Liver (tissue), 3 donors: ENCODE measurements at regions not wholly inside any gene's neighbourhood (a gene's known extent, or its start where the extent isn't known, plus 50 kb on each side); places are given as distances from the start of the nearest gene placed in this dataset.

Source experiments
- EGR1 ChIP-seq, 2 donors: IDR thresholded peaks; 2 replicates each; pipeline ENCODE4 v1.6.1; 2016 to 2018; ENCODE audit warnings: antibody characterized with exemption in 2 of 2, low read depth in 2 of 2
- JUND ChIP-seq, 2 donors: IDR thresholded peaks; 2 replicates each; pipeline ENCODE4 v1.6.1; 2016; ENCODE audit warnings: antibody characterized with exemption in 2 of 2
- MAX ChIP-seq: IDR thresholded peaks from 2 replicates; pipeline ENCODE4 v1.6.1; 2016; ENCODE audit warnings: antibody characterized with exemption
- RAD21 ChIP-seq, 2 donors: IDR thresholded peaks; 2 replicates each; pipeline ENCODE4 v1.6.1; 2016; ENCODE audit warnings: antibody characterized with exemption in 2 of 2, mild to moderate bottlenecking in 2 of 2
- REST ChIP-seq: IDR thresholded peaks from 2 replicates; pipeline ENCODE4 v1.6.1; 2016; ENCODE audit warnings: antibody characterized with exemption, mild to moderate bottlenecking
- TF ChIP-seq, protein P1 (sequence below): fragments of 150-350 bp; IDR thresholded peaks from 2 replicates; pipeline ENCODE4 v1.5.1; 2017; ENCODE audit warnings: improper control_type of control experiment, low read depth, low read length; ENCODE audit not compliant: missing input control
- TF ChIP-seq, protein P2 (sequence below): IDR thresholded peaks from 2 replicates; pipeline ENCODE4 v1.6.1; 2016; ENCODE audit warnings: antibody characterized with exemption
- donor health status: healthy.
- donor health status: healthy.

DNA sequence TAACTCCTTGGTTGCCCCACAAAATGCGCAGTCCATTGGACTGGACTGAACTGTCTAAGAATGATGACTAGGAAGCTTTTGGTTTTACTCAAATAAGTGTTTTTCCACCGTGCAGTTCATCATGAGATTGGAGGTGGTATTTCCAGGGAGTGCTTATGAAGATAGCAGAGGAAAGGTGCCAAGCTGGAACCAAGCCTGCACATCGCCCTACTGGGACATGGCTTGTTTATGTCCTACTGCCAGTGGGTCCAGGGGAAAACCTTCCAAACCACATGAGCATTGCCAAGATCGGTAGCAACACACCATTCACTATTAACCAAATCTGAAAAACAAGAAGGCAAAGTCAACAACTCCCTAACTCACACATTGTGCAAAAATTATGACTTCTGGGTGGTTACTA lies 54.7 kb upstream of the DSCAM start:
- TF ChIP-seq EGR1 (IDR thresholded peaks at IDR 0.05; ENCODE audit: low read depth in 2 of 2) (no peak), REST (no peak), JUND (IDR thresholded peaks at IDR 0.05) (no peak), RAD21 (IDR thresholded peaks at IDR 0.05) (no peak), MAX (no peak)
- TF ChIP-seq, protein P1, sequence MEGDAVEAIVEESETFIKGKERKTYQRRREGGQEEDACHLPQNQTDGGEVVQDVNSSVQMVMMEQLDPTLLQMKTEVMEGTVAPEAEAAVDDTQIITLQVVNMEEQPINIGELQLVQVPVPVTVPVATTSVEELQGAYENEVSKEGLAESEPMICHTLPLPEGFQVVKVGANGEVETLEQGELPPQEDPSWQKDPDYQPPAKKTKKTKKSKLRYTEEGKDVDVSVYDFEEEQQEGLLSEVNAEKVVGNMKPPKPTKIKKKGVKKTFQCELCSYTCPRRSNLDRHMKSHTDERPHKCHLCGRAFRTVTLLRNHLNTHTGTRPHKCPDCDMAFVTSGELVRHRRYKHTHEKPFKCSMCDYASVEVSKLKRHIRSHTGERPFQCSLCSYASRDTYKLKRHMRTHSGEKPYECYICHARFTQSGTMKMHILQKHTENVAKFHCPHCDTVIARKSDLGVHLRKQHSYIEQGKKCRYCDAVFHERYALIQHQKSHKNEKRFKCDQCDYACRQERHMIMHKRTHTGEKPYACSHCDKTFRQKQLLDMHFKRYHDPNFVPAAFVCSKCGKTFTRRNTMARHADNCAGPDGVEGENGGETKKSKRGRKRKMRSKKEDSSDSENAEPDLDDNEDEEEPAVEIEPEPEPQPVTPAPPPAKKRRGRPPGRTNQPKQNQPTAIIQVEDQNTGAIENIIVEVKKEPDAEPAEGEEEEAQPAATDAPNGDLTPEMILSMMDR = no peak
- TF ChIP-seq, protein P2, sequence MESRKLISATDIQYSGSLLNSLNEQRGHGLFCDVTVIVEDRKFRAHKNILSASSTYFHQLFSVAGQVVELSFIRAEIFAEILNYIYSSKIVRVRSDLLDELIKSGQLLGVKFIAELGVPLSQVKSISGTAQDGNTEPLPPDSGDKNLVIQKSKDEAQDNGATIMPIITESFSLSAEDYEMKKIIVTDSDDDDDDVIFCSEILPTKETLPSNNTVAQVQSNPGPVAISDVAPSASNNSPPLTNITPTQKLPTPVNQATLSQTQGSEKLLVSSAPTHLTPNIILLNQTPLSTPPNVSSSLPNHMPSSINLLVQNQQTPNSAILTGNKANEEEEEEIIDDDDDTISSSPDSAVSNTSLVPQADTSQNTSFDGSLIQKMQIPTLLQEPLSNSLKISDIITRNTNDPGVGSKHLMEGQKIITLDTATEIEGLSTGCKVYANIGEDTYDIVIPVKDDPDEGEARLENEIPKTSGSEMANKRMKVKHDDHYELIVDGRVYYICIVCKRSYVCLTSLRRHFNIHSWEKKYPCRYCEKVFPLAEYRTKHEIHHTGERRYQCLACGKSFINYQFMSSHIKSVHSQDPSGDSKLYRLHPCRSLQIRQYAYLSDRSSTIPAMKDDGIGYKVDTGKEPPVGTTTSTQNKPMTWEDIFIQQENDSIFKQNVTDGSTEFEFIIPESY = no peak
